D341Med (cell line): ENCODE measurements at regions not wholly inside any gene's neighbourhood (a gene's known extent, or its start where the extent isn't known, plus 50 kb on each side); places are given as distances from the start of the nearest gene placed in this dataset.
"Not testable (repeated sequence)": the region's sequence is repeated elsewhere in the genome, so short reads cannot be mapped to it uniquely, and the experiment has no call there.

Experiments used
- DNase-seq: peaks from one replicate; pipeline ENCODE4 v3.0.0; 2012; ENCODE audit warnings: low spot score

DNA sequence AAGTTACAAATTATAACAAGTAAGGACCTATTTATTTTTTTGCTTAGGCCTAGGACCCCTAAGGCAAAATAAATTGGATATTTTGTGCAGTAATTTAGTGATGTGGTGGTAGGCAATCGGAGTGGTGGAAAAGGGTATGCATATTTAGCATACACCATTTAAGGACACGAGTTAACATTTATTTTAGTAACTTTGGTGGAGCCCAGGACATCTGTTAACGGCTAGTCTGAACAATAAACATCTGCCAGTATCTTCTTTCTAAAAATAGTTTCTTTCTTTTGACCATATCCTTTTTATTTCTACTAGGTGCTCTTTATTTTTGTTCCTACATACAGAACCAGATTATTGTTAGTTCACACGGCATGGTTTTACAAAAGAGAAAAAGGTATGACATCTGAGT, 326.3 kb downstream of the CHL1 start:
- DNase-seq, result no peak

DNA sequence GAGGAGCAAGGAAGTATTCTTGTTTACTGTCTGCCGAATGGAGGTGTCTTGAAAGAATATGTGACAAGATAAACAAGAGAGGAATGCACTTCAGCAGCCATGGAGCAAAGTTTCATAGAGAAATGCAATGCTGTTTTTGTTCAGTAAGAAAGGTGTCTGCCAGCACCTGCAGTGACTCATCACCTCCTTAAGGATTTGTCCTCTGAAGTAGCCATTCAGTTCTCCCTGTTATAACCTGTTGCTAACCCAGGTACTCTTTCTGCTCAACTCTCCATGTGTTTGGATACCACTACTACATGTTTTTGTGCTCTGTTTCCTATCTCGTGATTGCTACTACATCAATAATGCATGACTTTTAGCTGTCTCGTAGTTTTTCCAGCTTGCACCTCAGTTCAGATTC, 328.9 kb downstream of the CHL1 start:
- no peak for DNase-seq

DNA sequence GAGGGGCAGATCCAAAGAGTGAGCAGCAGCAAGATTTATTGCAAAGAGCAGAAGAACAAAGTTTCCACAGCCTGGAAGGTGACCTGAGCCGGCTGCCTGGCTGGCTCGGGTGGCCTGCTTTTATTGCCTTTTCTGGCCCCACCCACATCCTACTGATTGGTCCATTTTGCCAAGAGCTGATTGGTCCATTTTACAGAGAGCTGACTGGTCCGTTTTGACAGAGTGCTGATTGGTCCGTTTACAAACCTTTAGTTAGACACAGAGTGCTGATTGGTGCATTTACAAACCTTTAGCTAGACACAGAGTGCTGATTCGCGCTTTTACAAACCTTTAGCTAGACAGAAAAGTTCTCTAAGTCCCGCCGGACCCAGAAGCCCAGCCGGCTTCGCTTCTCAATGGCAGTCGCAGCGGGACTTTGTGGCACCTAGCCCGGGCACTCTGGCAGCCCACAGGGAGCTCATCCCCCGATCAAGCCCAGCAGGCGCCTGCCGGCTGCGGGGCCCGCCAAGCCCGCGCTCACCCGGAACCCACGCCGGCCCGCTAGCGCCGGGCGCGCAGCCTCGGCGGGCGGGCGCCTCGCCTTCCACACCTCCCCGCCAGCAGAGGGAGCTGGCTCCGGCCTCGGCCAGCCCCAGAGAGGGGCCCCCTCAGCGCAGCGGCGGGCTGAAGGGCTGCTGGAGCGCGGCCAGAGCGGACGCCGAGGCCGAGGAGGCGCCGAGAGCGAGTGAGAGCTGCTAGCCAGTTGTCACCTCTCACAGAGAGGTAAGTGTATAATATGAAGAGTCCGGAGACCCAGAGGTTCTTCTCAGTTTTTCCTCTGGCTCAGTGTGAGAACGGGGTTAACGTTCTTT, 339.2 kb downstream of the CHL1 start:
- no peak for DNase-seq

DNA sequence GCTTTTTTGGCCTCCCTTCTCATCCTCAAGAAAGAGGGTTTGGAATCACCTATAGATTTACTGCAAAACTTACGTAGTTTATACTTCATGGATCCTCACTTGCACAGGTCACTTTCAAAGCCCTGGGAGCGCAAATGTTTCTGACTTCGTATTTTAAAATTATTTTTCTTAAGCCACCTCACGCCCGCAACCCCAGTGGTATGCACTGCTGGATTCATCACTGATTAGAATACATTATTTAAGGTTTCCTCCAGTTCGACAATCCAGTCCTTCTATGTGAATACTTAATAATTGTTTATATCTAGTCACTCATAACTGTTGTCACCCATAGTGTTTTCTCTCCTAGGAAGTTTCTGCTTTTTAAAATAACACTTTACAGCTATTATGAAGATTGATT, 339.9 kb downstream of the CHL1 start:
- DNase-seq, result no peak

GRCh38 chr3:541062-541801, 344.7 kb downstream of the CHL1 start:
- DNase-seq, result no peak

DNA sequence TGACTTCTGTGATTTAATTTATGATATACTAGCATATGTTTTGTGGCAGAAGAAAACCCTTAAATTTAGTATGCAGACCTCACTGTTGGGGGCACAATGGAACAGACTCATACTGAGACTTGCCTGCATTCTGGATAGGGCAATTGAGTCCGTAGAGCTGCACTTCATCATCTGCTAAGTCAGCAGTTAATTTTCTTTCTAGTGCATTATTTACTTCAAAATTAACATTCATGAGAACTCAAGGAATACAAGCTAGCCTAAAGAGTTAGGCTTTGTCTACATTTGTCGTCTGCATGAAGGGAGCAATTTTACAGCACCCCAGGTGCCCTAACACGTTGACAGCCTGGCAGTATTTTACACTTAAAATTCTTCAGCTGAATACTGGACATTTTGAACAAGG, 345.5 kb downstream of the CHL1 start:
- DNase-seq, result no peak

DNA sequence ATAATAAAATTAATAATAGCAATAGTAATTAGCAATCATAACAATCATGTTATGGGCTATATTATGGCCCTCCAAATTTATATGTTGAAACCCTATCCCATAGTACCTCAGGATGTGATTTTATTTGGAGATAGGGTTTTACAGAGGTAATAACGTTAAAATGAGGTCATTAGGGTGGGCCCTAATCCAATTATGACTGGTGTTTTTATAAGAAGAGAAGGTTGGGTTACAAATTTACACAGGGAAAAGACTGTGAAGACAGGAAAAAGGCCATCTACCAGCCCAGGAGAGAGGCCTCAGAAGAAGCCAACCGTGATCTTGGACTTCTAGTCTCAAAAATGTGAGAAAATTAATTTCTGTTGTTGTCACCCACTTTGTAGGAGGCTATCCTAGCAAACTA, 353.1 kb downstream of the CHL1 start:
- DNase-seq, result no peak

- no peak for DNase-seq
These were observed 353.9 kb downstream of the CHL1 start for GRCh38 chr3:550471-550870.

GRCh38 chr3:557972-558371, 361.4 kb downstream of the CHL1 start:
- DNase-seq, result no peak

DNA sequence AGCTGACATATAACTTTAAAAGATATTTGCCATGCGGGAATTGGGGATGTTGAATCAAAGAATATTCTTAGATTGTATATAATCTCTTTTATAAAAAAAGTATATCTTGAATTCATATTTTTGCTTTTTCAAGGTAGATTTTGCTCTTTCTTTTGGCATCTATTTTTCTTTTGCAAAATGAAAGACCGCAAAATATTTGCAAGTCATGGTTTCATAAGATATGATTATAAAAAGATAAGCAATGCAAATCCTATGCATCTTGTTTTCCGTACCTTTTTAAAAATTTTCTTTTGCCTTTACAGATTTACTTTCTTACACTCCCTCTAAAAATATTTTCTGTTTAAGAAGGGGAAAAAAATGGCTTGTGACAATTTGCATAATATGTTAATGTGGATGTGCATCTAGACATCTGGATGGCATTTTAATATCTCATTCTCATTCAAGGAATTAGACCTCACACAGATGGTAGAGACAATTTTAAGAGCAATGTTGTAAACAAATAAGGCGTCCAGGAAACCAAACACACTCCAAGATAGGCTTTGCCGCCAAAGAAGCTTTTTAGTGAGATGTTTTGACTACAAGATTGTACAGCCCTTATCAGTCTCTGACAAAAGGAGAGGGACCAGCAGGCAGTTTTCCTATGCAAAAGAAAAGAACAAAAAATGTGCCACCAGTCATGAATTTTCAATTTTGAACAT, 371.1 kb downstream of the CHL1 start:
- DNase-seq, result no peak

DNA sequence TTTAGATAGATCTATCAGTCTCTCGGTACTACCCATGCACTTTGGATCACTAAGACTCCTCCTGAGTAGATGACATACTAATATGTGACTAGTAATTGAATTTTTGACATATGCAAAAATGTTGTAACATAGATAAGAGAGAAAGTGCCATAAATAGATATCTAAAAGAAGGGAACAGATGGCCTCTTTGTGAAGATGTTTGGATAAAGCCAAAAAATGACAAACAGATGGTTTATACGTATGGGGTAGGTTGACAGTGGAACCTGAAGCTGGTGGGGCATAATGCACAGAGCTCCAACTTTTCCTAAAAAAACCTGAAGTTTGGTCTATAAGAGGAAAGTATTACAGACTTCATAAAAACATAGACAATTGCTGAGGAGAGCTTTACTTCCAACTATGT, 383.0 kb downstream of the CHL1 start:
- DNase-seq, result not testable (repeated sequence)

DNA sequence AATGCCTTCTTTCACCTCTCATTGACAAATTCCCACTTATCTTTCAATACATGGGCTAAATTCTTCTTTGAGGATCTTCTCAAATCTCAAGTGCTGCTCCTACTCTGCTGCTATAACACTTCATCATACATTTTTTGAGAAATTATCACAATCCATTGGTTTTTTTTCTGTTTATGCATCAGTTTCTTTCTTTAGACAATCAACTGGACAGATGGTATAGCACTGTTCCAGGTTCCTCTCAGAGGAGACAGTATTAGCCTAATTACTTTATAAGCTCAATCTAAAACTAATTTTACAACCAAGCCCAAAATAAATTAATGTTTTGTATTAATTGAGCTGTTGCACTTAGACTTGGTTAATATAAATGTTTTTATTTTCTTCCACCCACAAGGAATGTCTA, 392.5 kb downstream of the CHL1 start:
- DNase-seq, result not testable (repeated sequence)

DNA sequence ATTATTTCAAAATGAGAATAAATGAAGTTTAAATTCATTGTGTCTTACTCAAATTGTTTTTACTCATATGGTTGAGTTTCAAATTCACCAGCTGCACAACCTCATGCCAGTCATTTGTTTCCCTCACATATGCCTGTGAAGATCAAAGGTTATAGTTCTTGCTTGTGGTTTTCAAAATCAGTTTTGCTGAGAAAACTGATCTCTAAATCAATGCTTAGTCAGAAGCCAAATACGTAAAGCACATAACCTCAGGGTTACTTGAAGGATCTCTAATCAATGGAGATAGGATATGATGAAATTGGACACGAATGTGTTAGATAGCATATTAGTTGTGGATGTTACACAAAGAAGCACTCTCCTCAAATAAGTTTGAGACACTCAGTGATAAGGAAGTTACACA, 400.7 kb downstream of the CHL1 start:
- DNase-seq, result not testable (repeated sequence)

- DNase-seq, result not testable (repeated sequence)
These were observed 401.2 kb downstream of the CHL1 start for GRCh38 chr3:597746-598145.

- not testable (repeated sequence) for DNase-seq
These were observed 410.9 kb downstream of the CHL1 start for GRCh38 chr3:607480-607879.

GRCh38 chr3:621714-622113, 425.2 kb downstream of the CHL1 start:
- DNase-seq, result no peak

GRCh38 chr3:622314-622713, 425.8 kb downstream of the CHL1 start:
- no peak for DNase-seq

- DNase-seq, result no peak
These were observed 427.5 kb downstream of the CHL1 start for GRCh38 chr3:623914-624545.

DNA sequence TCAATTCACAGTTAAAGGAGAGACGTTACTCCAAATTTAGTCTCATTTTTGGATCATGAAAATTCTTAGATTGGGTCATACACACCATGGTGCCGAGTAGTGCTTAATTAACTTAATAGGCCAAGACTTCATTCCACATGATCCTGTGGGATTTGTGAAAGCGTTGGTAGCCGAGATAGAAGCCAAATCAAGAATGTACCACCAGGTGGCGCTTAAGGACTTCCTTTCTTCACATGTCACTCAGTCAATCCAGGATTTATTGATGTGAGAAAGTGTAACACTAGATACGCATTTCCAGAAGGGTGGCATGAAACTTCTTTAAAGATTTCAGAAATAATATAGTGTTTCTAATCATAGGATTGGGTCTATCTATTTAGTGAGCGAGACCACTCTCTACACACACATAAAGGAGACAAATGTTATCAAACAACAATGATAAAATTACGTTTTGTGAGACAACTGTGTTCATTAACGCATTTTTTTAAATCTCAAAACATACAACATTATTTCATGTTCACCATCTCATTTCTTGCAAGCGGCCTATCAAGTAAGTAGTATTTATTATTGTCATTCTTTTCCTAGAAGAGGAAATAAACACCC, 436.1 kb downstream of the CHL1 start:
- peak; percentile 50 for DNase-seq

GRCh38 chr3:634511-634910, 437.9 kb downstream of the CHL1 start:
- no peak for DNase-seq

GRCh38 chr3:635393-635792, 438.8 kb downstream of the CHL1 start:
- DNase-seq, result no peak

DNA sequence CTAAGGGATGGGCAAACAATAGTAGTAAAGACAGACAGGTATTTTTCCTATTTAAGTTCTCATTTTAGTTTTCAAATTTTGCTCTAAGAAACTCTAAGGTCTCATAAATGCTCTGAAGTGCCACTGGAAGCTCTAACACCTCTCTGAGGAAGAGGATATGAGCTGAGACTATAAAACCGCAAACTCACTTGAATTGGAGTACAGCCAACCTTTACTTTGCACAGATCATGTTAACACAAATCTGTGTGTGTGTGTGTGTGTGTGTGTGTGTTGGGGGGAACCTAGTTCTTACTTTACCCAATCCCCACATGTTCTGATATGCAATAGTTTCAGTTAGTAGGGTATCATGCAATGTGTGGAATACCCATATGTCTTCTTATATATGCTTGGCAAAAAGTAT, 446.8 kb downstream of the CHL1 start:
- no peak for DNase-seq
